Left ventricle myocardium inferior (tissue), 1 donor: ENCODE measurements at regions not wholly inside any gene's neighbourhood (a gene's known extent, or its start where the extent isn't known, plus 50 kb on each side); places are given as distances from the start of the nearest gene placed in this dataset.

Experiments
- DNase-seq: peaks from one replicate; pipeline ENCODE4 v3.0.0-alpha.2; 2020
- H3K27ac ChIP-seq: fragments of 200-600 bp; replicated peaks from 2 replicates; pipeline ENCODE4 v1.8.0; 2021
- H3K27me3 ChIP-seq: fragments of 200-600 bp; 2 replicates; pipeline ENCODE4 v1.8.0; 2021; ENCODE audit warnings: low read depth
- H3K36me3 ChIP-seq: fragments of 200-600 bp; 2 replicates; pipeline ENCODE4 v1.8.0; 2021
- H3K4me1 ChIP-seq: fragments of 200-600 bp; 2 replicates; pipeline ENCODE4 v1.8.0; 2021
- H3K4me3 ChIP-seq: fragments of 200-600 bp; 2 replicates; pipeline ENCODE4 v1.8.0; 2021; ENCODE audit warnings: mild to moderate bottlenecking, moderate library complexity
- H3K9me3 ChIP-seq: fragments of 200-600 bp; replicated peaks from 2 replicates; pipeline ENCODE4 v1.8.0; 2021
- intact Hi-C: fragments of 100-400 bp; cut with micrococcal nuclease; formaldehyde crosslinking; loops from one replicate; pipeline ENCODE4 v1.11.0; 2022
- TF ChIP-seq, protein P1 (sequence below): fragments of 200-600 bp; IDR thresholded peaks from 2 replicates; pipeline ENCODE4 v1.8.0; 2021; ENCODE audit warnings: antibody characterized with exemption, mild to moderate bottlenecking, borderline replicate concordance
- donor health status: DM: no; HTN: yes; CAD: no; lungs with severe emphysema.

DNA sequence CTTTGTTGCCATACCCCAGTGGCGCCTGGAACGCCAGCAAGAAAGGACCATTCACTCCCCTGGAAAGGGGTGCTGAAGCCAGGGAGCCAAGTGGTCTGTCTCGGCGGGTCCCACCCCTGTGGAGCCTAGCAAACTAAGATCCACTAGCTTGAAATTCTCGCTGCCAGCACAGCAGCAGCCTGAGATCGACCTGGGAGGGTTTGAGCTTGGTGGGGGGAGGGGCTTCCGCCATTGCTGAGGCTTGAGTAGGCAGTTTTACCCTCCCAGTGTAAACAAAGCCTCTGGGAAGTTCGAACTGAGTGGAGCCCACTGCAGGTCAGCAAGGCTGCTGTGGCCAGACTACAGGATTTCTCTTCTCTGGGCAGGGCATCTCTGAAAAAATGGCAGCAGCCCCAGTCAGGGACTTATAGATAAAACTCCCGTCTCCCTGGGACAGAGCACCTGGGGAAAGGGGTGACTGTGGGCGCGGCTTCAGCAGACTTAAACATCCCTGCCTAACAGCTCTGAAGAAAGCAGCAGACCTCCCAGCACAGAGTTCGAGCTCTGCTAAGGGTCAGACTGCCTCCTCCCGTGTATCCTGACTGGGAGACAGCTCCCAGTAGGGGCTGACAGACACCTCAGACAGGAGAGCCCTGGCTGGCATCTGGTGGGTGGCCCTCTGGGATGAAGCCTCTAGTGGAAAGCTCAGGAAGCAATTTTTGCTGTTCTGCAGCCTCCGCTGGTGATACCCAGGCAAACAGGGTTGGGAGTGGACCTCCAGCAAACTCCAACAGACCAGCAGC is 281.1 kb upstream of the SP4 start:
- Histone ChIP-seq H3K4me3 (no peak overlapping the region), H3K36me3 (no peaks in the 10 kb centered on the region), H3K27me3 (peaks cover 12% of the 10 kb centered on the region), H3K9me3 (no peaks in the 10 kb centered on the region), H3K4me1 (no peaks in the 10 kb centered on the region), H3K27ac (no peak overlapping the region)
- TF ChIP-seq, protein P1, sequence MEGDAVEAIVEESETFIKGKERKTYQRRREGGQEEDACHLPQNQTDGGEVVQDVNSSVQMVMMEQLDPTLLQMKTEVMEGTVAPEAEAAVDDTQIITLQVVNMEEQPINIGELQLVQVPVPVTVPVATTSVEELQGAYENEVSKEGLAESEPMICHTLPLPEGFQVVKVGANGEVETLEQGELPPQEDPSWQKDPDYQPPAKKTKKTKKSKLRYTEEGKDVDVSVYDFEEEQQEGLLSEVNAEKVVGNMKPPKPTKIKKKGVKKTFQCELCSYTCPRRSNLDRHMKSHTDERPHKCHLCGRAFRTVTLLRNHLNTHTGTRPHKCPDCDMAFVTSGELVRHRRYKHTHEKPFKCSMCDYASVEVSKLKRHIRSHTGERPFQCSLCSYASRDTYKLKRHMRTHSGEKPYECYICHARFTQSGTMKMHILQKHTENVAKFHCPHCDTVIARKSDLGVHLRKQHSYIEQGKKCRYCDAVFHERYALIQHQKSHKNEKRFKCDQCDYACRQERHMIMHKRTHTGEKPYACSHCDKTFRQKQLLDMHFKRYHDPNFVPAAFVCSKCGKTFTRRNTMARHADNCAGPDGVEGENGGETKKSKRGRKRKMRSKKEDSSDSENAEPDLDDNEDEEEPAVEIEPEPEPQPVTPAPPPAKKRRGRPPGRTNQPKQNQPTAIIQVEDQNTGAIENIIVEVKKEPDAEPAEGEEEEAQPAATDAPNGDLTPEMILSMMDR = no peak
- intact Hi-C loops = no loop called here
- DNase-seq = no peak

DNA sequence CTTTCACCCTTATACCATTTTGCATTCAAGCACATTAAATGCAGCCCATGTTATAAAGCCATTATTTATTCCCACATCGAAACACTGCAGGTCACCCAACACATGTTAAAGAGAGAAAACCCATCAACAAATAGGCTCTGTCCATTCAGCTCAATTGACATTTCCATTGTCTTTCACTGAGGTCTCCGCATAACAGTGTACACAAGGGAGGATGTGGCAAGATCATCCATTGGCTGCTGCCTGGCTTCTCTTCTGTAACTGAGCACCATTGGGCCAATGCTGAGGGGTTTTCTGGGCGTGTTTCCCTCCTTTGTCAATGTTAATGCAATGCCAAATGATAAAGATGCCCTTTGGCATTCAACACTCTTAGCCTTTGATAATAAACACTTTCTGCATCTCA is 278.1 kb upstream of the SP4 start:
- H3K27me3 ChIP-seq = no peaks in the 10 kb centered on the region
- no peaks in the 10 kb centered on the region for H3K9me3 ChIP-seq
- H3K4me1 ChIP-seq = no peaks in the 10 kb centered on the region
- DNase-seq = no peak
- intact Hi-C loops = no loop called here
- H3K4me3 ChIP-seq = no peak overlapping the region
- H3K27ac ChIP-seq = no peak overlapping the region
- TF ChIP-seq, protein P1 = no peak
- H3K36me3 ChIP-seq = no peaks in the 10 kb centered on the region

DNA sequence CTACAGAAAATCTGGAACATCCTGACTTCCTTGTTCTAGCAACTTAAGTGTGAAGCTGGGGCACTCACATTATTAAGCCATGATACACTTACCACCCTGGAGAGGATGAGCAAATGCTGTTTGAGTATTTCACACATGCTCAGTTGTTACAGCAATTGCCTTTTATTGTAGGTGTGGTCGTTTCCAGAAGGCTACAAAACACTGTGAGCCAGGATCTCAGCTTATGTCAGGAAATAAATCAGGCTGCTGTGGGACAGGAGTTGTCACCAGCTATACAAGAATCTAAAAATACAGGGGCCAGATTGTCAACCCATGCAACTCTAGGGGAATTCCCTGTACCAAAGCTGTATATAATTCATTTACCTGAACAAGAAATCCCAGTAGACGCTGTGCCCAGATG is 273.3 kb upstream of the SP4 start:
- Histone ChIP-seq H3K9me3 (no peaks in the 10 kb centered on the region), H3K4me3 (no peak overlapping the region), H3K27me3 (no peaks in the 10 kb centered on the region), H3K36me3 (no peaks in the 10 kb centered on the region), H3K4me1 (no peaks in the 10 kb centered on the region), H3K27ac (no peak overlapping the region)
- DNase-seq = no peak
- TF ChIP-seq, protein P1 = no peak
- intact Hi-C loops = no loop called here

DNA sequence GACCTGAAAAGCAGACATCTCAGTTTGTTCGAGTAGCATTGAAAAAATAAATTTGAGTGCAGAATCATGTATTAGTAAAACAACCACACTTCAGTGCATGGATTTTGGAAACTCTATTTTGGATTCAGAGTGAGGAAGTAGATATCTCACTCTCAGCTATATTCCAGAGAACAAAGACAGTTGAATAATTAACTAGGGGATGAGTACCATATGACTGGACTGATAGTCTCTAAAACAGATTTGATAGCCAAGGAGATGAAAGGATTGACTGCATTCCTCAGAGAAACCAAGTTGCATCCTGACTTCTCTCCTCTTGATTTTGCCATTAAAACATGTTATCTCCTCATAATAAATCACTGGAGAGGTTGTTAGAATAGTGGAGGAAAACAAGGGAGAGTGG is 268.4 kb upstream of the SP4 start:
- Histone ChIP-seq H3K27ac (no peak overlapping the region), H3K4me3 (no peak overlapping the region), H3K9me3 (no peaks in the 10 kb centered on the region), H3K4me1 (no peaks in the 10 kb centered on the region), H3K27me3 (peaks cover 4% of the 10 kb centered on the region), H3K36me3 (no peaks in the 10 kb centered on the region)
- no peak for DNase-seq
- TF ChIP-seq, protein P1 = no peak
- intact Hi-C loops = no loop called here

DNA sequence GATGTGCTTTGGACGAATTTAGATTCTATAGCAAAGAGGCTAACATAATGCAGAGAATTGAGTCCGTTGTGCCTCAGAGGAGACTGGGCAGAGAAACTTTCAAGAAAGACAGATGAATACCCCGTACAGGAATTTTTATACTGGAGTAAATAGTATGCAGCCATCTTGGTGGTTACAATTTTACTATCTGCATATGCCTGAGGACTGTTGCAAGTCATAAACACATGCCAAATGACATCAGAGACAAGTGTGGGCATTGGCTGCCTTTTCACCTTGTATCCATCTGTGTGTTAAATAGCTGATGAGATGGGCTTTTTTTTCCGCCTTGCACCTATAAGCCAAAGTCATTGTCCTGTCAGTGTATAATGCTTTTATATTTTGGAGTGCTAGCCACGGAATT is 267.5 kb upstream of the SP4 start:
- intact Hi-C loops = no loop called here
- DNase-seq = no peak
- Histone ChIP-seq H3K4me1 (no peaks in the 10 kb centered on the region), H3K27ac (no peak overlapping the region), H3K27me3 (peaks cover 4% of the 10 kb centered on the region), H3K4me3 (no peak overlapping the region), H3K9me3 (no peaks in the 10 kb centered on the region), H3K36me3 (no peaks in the 10 kb centered on the region)
- TF ChIP-seq, protein P1 = no peak
